Fibroblast of skin of right quadriceps (primary cell): ENCODE measurements at regions not wholly inside any gene's neighbourhood (a gene's known extent, or its start where the extent isn't known, plus 50 kb on each side); places are given as distances from the start of the nearest gene placed in this dataset.
"Not testable (repeated sequence)": the region's sequence is repeated elsewhere in the genome, so short reads cannot be mapped to it uniquely, and the experiment has no call there.

Experiments used
- DNase-seq: peaks from one replicate; pipeline ENCODE4 v3.0.0-alpha.2; 2013

DNA sequence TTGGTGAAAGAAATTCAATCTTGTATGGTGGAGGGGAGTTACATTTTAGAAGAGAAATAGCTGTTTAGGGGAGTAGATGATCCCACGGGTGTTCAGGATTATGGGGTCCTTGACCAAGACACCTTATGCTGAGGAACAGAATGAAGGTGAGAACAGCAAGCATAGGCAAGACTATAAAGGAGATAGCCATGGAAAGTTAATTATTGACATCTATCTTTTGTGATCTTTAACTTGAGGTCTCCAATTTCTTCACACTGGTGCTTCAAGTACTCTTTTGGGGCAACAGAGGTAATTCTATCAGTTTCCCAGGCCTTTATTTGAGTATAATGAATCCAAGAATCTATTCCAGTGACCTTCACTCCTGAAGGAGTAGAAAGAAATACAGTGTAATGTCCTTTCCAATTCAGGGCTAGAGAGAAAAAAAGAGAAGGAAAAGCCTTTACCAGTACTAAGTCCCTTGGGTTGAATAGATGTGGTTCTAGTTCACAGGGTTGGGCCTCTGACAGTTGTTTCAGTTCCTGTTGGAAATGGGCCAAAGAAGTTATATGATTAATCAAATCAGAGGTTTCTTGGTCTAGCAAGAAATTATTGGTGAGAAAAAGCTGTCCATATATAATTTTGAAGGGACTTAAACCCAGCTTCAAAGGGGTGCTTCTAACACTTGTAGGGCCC is 2104.1 kb upstream of the ACO1 start:
- DNase-seq, result no peak

DNA sequence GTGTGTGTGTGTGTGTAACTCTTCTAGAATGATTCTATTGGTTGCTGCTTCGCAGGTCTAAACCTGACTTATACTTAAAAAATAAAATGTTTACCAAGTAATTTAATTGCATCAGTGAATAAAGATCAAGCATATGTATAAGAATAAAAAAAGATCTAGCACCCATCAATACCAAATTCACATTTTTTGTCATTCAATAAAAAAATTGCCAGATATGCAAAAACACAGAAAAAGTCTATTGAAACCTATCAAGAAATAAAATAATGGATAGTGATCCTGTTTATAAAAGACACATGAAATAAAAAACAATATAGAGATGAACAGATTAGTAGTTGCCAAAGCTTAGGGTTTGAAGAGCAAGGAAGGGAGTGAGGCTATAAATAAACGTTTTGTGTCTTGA is 2095.0 kb upstream of the ACO1 start:
- DNase-seq, result no peak

DNA sequence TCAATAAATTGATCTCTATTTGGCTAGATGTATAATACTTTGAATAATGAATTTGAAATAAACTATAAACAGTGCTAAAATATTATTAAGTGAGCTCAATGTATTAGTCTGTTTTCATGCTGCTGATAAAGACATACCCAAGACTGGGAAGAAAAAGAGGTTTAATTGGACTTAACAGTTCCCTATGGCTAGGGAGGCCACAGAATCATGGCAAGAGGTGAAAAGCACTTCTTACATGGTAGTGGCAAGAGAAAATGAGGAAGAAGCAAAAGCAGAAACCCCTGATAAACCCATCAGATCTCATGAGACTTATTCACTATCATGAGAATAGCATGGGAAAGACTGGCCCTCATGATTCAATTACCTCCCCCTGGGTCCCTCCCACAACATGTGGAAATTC is 2092.4 kb upstream of the ACO1 start:
- not testable (repeated sequence) for DNase-seq

DNA sequence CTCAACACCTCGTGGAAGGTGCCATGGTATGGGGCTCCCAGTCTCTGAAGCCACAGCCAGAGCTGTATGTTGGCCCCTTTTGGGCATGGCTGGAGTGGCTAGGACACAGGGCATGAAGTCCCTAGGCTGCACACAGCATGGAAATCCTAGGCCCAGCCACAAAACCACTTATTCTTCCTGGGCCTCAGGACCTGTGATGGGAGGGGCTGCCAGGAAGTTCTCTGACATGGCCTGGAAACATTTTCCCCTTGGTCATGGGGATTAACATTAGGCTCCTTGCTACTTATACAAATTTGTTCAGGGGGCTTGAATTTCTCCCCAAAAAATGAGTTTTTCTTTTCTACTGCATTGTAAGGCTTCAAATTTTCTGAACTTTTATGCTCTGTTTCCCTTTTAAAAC is 2091.2 kb upstream of the ACO1 start:
- no peak for DNase-seq

DNA sequence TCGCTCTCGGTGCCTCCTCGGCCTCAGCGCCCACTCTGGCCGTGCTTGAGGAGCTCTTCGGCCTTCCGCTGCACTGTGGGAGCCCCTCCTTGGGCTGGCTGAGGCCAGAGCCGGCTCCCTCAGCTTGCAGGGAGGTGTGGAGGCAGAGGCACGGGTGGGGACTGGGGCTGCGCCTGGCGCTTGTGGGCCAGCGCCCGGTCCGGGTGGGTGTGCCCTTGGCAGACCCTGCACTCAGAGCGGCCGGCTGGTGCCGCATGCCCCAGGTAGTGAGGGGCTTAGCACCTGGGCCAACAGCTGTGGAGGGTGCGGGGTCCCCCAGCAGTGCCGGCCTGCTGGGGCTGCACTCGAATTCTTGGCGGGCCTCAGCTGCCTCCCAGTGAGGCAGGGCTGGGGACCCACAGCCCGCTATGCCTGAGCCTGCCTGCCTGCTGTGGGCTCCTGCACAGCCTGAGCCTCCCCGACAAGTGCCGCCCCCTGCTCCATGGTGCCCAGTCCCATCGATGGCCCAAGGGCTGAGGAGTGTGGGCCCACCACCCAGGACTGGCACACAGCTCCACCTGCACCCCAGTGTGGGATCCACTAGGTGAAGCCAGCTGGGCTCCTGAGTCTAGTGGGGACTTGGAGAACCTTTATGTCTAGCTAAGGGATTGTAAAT is 2085.2 kb upstream of the ACO1 start:
- no peak for DNase-seq

DNA sequence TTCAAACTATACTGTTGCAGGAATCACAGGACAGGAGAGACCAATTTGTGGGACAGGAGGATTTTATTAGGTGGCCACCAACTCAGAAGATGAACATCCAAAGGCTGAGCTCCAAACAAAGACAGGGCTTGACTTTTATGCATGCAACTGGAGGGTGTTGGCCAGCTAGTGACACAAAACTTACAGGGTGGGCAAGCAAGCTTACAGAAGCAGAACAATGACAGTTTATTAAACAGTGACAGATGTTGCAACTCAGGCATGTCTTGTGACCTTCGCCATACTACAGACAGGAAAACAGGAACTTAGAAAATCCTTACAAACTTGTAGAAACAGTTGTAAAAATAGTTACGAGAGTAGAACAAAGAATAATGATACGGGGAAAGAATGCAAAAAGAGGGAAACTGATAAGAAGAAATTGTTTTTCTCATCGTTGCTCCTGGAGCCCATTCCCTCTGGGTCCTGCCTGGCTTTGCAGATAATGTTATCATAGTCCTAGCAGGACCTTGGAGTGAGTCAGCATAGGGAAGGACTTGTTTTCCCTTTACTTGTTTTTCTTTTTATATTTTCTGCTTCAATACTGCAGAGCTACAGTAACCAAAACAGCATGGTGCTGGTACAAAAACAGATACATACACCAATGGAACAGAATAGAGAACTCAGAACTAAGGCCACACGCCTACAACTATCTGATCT is 2083.0 kb upstream of the ACO1 start:
- DNase-seq, result no peak

DNA sequence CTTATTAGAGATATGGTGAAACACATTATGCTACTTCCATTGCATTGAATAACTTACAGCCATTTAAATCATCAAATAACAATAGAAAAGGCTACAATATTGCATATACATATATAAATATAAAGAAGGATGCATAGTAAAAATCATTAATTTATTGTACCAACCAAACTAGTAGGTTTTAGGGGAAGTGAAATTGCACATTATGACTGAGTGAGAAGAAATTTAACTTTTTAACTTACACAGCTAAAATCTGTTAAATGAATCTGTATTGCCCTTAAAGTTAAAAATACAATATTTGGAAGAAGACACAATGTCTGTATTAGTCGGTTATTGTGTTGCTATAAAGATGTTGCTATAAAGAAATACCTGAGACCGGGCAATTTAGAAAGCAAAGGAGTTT is 2073.7 kb upstream of the ACO1 start:
- DNase-seq, result no peak

DNA sequence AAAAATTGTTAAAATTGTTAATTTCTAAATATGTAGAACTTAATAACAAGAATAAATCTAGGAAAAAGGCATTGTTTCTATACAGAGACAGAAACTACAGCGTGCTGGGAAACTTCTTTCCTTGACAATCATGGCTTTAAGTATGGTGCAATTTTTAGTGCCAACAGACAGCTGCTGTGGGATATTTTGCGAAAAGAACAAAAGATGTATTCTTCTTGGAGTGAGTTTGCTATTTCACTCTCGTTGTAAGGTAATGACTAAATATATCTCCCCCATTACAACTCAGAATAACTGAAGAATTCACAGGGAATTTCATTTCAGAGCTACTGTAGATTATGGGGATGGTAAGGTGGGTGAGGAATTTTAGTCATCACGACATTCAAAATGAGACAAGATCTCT is 2055.0 kb upstream of the ACO1 start:
- DNase-seq, result no peak

DNA sequence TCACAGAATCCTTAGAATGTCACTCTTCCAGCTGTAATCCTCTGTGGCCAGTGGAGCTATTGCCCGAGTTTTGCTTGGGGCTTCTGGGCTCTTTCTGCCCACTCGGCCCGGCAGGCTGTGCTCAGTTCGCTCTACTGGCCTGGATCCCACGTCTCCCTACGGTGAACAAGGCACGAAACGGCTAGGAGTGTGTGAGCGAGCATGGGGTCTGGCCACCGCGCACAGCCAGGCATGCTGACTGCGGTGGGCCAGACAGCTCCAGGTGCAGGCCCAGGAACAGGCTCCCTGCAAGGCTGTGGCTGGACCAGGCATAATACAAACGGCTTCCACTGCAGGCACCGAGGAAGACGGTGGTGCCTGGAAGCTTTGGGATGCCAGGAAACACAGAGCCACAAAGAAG is 2035.5 kb upstream of the ACO1 start:
- no peak for DNase-seq

DNA sequence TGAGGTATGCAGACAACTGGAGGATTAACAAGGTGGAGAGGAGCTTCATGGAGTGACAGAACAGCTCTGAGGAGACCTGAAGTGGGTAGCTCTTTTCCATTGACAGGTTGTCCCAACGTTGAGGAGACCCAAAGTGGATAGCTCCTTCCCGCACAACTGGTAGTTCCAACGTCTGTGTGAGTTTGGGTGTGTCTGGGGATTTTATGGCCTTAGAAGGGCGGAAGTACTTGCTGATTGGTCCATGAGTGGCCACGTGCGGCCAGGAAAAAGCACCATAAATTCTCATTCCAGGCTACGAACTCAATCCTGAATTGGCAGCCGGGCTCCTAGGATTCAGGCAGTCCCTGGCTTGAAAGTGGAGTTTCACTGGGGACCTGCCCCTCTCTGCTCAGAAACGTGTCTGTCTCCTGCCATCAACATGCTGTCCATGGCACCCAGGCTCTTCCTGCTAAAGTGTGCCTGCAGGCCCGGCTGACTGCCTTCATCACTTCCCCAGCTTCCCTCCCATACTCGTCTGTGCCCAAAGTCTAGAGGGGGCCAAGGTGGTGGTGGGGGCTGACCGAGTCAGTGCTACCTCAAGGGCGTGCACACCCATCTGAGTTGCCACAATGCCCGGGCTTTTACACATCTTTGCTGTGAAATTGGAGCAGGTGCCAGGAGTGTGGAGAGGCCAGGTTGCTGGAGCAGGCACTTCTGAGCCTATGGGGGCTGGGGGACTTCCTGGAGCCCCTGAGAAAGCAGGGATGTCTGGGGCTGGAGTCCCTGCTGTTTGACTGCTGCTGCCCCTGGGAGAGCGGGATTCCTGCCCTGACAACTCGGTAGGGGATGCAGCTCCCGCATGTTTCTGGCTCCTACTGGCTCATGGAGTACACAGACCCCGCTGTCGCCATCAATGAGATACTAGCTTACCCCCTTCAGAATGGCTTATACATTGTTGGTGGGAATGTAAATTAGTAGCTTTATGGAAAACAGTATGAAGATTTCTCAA is 2034.6 kb upstream of the ACO1 start:
- DNase-seq, result no peak

DNA sequence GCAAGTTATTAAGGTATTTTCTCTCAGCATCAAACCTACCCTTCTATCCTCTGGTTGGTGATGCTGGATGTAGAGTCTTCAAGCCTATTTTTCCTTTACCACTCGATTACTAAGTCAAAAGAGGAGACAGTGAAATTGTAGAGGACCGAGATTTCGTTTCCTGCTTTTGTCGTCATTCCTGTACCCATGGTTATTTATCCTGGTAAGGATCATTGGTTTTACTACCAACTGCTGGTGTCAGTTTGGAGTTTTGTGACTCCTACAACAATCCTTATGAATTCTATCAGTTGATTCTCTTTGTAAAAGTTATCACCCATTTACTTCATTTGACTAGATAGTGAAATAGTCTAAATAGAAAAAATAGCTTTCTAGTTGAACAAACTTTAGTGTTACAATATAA is 2028.2 kb upstream of the ACO1 start:
- no peak for DNase-seq

DNA sequence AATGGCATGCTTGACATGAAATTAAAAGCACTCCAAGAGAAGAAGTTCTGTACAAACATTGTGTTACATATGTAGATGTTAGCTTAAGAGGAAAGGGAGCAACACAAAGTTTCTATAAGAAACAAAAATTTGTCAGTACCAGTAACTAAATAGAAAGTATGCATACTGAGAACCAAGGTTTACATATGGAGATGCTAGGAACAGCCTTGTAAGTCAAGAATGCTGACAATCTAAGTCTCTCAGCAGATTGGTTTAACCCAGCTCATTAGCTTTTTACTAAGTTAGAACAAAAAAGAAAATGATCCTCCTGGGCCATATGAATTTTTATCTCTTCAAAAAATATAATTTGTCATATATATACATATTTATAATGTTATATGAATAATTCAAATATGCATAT is 2022.1 kb upstream of the ACO1 start:
- DNase-seq, result no peak

DNA sequence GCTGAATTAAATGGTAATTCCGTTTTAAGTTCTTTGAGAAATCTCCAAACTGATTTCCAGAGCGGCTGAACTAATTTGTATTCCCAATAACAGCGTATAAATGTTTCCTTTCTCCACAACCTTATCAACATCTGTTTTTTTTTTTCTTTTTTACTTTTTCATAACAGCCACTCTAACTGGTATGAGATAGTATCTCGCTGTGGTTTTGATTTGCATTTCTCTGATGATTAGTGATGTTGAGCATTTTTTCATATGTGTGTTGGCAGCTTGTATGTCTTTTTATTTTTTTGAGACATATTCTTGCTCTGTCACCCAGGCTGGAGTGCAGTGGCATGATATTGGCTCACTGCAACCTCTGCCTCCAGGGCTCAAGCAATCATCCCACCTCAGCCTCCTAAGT is 2018.3 kb upstream of the ACO1 start:
- DNase-seq, result not testable (repeated sequence)

DNA sequence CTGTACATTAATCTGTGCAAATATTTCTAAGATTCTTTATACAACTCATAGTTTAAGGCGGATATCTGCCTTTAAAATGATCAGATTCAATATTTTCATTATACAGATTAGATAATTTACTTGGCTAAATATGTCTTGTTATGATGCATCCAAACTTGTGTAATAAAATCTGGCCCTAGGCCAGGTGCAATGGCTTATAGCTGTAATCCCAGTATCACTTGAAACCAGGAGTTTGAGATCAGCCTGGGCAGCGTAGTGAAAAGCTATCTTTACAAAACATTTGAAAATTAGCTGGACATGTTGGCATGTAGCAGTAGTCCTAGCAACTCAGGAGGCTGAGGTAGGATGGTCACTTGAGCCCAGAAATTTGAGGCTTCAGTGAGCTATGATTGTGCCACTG is 2002.2 kb upstream of the ACO1 start:
- DNase-seq, result no peak

DNA sequence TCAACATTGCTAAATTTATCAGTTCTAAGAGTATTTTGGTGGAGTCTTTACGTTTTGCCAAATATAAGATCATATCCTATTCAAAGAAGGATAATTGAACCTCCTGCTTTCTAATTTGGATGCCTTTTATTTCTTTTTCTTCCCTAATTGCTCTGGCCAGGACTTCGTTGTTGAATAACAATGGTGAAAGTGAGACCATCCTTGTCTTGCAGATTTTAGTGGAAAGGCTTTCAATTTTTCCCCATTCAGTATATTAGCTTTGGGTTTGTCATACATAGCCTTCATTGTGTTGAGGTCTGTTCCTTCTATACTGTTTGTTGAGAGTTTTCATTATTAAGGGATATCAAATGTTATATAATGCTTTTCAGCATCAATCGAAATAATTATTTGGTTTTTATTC is 1974.2 kb upstream of the ACO1 start:
- no peak for DNase-seq

DNA sequence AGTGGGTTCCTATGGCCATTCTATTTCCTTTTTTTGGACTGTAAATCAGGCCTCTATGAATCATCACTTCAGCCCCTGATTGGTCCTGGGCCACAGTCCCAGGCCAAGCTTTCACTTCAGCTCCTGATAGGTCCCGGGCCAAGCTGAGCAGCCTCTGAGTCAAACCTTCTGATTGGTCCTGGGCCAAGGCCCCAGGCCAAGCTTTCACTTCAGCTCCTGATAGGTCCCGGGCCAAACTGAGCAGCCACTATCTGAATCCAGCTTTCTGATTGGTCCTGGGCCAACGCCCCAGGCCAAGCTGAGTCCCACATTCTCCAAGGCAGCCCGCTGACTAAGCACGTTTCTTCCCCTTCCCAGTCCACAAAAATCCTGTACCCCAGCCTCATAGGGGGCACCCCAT is 1972.9 kb upstream of the ACO1 start:
- DNase-seq, result no peak

DNA sequence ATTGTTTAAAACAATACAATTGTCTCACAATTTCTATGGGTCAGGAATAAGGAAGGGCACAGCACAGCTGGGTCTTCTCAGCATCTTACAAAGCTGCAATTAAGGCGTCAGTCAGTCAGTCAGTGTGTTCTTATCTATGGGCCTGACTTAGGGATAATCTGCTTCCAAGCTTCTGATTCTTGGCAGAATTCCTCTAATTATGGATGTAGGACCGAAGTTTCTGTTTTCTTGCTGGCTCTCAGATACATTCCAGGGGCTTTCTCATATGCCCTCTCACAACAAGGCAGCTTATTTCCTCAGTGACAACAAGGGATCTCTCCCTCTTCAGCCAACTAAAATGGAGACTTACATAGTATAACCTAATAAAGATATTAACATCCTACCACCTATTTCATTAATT is 1925.3 kb upstream of the ACO1 start:
- no peak for DNase-seq

DNA sequence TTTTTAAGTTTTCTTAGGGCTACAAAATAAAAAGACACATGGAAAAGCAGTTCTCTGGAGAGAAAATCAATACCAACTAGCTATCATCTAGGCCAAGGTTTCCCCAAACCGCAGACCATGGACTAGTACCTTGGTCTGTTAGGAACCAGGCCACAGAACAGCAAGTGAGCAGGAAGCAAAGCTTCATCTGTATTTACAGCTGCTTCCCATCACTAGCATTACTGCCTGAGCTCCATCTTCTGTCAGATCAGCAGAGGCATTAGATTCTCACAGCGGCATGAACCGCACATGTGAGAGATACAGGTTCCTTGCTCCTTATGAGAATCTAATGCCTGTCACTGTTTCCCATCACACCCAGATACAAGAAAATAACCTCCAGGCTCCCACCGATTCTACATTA is 1907.6 kb upstream of the ACO1 start:
- DNase-seq, result no peak

DNA sequence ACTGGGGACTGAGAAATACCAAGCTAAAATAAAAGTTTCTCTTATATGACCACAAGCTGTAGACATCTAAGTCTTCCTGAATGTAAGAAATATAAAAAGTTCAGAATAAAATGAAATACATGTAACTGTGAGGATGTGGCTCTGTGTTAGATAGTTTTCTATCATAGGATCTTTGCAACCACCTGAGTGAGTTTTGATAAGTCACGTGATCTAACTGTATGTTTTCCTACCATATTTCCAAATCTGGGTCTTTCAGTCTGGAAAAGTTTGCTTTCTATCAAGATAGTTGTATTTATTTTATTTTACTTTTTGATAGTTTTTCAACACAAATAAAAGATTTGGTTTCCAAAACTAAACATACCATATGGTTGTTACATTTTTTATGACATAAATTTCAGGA is 1905.8 kb upstream of the ACO1 start:
- DNase-seq, result no peak

DNA sequence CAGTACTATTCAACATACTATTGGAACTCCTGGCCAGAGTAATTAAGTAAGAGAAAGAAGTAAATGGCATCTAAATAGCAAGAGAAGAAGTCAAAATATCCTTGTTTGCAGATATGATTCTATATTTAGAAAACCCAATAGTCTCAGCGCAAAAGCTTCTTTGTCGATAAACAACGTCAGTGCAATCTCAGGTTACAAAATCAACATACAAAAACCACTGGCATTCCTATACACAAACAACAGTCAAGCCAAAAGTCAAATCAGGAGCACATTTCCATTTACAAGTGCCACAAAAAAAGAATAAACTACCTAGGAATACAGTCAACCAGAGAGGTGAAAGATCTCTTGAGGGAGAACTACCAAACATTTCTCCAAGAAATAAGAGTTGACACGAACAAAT is 1901.9 kb upstream of the ACO1 start:
- DNase-seq, result no peak

DNA sequence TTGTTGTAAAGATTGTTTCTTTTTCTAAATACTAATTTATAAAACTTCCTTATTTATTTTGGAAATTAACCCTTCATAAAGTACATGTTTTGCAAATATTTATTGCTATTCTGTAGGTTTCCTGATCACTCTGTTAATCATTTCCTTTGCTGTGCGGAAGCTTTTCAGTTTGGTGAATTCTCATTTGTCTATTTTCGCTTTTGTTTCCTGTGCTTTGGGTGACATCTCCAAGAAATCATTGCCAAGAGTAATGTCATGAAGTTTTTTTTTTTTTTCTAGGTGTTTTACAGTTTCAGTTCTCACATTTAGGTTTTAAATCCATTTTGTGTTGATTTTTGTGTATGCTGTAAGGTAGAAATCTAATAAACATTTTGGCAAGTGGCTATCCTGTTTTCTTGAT is 1899.8 kb upstream of the ACO1 start:
- no peak for DNase-seq

DNA sequence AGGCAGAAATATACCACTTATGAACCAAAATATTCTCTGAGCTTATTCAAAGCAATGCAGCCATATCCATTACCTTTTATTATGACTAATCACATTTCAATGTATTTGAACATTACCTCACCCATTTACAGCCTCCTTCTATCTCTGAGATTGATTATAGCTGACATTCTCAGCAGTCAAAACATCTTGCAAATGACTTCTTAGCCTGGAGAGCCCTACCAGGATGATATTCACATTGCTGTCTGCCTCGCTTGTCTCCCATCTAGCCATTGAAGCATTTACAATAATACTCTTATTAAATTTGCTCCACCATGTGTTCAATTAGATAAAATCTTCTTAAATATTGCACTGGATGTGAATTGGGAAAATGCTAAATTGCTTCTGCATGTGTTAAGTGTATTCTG is 1879.9 kb upstream of the ACO1 start:
- no peak for DNase-seq

DNA sequence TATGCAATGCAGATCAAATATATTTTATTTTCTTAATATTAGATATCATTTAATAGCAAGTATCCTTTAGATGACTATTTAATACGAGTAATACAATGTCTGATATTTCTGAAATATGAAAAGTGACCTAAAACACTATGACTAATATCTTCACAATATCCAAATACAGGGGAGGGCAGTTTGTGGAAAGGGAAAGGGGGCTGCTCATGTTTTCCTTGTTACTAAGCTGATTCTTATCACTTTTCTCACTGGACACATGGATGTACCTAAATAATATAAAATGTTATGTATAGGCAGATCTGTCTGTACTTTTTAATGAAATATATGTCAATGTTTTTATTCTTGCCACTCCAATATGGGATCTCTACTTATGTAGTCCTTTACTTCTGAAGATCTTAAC is 1879.1 kb upstream of the ACO1 start:
- no peak for DNase-seq
